HL-60 (cell line): ENCODE measurements at regions not wholly inside any gene's neighbourhood (a gene's known extent, or its start where the extent isn't known, plus 50 kb on each side); places are given as distances from the start of the nearest gene placed in this dataset.

Experiments
- CTCF ChIP-seq: IDR thresholded peaks from one replicate; pipeline ENCODE4 v1.5.1; 2011; ENCODE audit warnings: low read length, control low read depth, inconsistent platforms; ENCODE audit not compliant: insufficient read depth
- SPI1 ChIP-seq: IDR thresholded peaks from 2 replicates; pipeline ENCODE4 v1.6.1; 2012; ENCODE audit warnings: low read depth, mild to moderate bottlenecking, borderline replicate concordance

GRCh38 chr6:132009175-132009574 lies 58.0 kb upstream of the CCN2 start:
- no peak for TF ChIP-seq CTCF
- no peak for TF ChIP-seq SPI1
